Endothelial cell (in vitro differentiated cells): ENCODE measurements at regions not wholly inside any gene's neighbourhood (a gene's known extent, or its start where the extent isn't known, plus 50 kb on each side); places are given as distances from the start of the nearest gene placed in this dataset.

ENCODE experiments used
- DNase-seq: peaks from one replicate; pipeline ENCODE4 v3.0.0; 2021; ENCODE audit warnings: low spot score
- H3K27ac Mint-ChIP-seq: one replicate; pipeline ENCODE4 v1.8.0; 2021; ENCODE audit warnings: mixed read lengths, inconsistent platforms; ENCODE audit not compliant: unreplicated experiment
- H3K27me3 Mint-ChIP-seq: one replicate; pipeline ENCODE4 v1.8.0; 2021; ENCODE audit warnings: mild to moderate bottlenecking, moderate library complexity, mixed read lengths, inconsistent platforms; ENCODE audit not compliant: unreplicated experiment
- H3K36me3 Mint-ChIP-seq: one replicate; pipeline ENCODE4 v1.8.0; 2021; ENCODE audit warnings: mild to moderate bottlenecking, low read depth, mixed read lengths, inconsistent platforms; ENCODE audit not compliant: unreplicated experiment
- H3K4me1 Mint-ChIP-seq: one replicate; pipeline ENCODE4 v1.8.0; 2021; ENCODE audit warnings: mild to moderate bottlenecking, mixed read lengths, inconsistent platforms; ENCODE audit not compliant: unreplicated experiment
- H3K4me3 Mint-ChIP-seq: one replicate; pipeline ENCODE4 v1.8.0; 2021; ENCODE audit warnings: mild to moderate bottlenecking, mixed read lengths, inconsistent platforms; ENCODE audit not compliant: unreplicated experiment
- H3K9me3 Mint-ChIP-seq: one replicate; pipeline ENCODE4 v1.8.0; 2021; ENCODE audit warnings: mixed read lengths, inconsistent platforms; ENCODE audit not compliant: unreplicated experiment
- CTCF ChIP-seq: fragments of 200-600 bp; sonication (generic); IDR thresholded peaks from one replicate; pipeline ENCODE4 v1.5.0; 2021; ENCODE audit warnings: antibody characterized with exemption; ENCODE audit not compliant: unreplicated experiment

- Mint-ChIP-seq H3K4me3 (no peak overlapping the region), H3K4me1 (no peaks in the 10 kb centered on the region), H3K27me3 (peaks cover 3% of the 10 kb centered on the region), H3K27ac (no peak overlapping the region), H3K36me3 (no peaks in the 10 kb centered on the region), H3K9me3 (no peaks in the 10 kb centered on the region)
- TF ChIP-seq CTCF: no peak
- no peak for DNase-seq
These were observed 51.2 kb upstream of the HCCS start for GRCh38 chrX:11059933-11060332.
